ENCODE measurements at regions not wholly inside any gene's neighbourhood (a gene's known extent, or its start where the extent isn't known, plus 50 kb on each side); places are given as distances from the start of the nearest gene placed in this dataset.

DNA sequence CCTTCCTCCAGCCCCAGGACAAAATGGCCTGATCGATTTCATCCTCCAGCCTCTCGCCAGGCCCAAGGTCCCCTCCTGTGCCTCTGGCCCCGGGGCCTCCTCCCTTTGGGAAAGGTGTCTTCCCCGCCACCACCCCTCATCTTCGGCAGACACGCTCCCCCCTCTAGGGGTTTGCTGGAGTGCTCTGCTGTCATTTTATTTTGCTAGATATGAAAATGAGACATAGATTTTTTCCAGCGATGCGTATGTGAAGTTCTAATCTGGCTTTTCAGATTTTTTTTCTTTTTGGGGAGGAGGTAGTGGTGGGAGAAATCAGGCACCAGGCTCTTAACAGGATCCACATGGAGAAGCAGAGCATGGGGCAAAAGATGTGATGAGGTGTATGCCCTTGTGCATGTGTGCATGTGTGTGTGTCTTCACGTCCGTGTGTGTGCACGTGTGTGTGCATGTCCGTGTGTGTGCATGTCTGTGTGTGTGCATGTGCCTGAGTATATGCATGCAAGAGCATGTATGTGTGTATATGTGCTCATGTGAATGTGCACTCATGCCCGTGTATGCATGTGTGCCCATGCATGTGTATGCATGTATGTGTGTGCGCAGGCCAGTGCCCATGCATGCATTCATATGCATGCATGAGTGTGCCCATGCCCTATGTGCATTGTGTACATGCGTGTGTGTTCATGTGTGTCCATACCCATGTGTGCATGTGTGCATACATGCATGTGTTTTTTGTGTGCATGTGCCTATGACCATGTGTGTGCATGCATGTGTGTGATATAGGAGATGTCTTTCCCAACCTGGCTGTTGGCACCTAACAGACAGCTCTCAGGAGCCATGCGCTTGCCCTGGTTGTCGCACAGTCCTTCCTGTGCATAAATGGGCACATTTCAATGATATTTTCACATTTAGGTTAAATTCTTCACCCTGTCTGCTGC lies 203.0 kb downstream of the RBM19 start:
- TF ChIP-seq POLR2A (IDR thresholded peaks at IDR 0.05), result no peak
- TF ChIP-seq, protein P1, sequence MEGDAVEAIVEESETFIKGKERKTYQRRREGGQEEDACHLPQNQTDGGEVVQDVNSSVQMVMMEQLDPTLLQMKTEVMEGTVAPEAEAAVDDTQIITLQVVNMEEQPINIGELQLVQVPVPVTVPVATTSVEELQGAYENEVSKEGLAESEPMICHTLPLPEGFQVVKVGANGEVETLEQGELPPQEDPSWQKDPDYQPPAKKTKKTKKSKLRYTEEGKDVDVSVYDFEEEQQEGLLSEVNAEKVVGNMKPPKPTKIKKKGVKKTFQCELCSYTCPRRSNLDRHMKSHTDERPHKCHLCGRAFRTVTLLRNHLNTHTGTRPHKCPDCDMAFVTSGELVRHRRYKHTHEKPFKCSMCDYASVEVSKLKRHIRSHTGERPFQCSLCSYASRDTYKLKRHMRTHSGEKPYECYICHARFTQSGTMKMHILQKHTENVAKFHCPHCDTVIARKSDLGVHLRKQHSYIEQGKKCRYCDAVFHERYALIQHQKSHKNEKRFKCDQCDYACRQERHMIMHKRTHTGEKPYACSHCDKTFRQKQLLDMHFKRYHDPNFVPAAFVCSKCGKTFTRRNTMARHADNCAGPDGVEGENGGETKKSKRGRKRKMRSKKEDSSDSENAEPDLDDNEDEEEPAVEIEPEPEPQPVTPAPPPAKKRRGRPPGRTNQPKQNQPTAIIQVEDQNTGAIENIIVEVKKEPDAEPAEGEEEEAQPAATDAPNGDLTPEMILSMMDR (IDR thresholded peaks at IDR 0.05), result no peak

All from testis (tissue), 2 donors.